ENCODE measurements at regions not wholly inside any gene's neighbourhood (a gene's known extent, or its start where the extent isn't known, plus 50 kb on each side); places are given as distances from the start of the nearest gene placed in this dataset.

DNA sequence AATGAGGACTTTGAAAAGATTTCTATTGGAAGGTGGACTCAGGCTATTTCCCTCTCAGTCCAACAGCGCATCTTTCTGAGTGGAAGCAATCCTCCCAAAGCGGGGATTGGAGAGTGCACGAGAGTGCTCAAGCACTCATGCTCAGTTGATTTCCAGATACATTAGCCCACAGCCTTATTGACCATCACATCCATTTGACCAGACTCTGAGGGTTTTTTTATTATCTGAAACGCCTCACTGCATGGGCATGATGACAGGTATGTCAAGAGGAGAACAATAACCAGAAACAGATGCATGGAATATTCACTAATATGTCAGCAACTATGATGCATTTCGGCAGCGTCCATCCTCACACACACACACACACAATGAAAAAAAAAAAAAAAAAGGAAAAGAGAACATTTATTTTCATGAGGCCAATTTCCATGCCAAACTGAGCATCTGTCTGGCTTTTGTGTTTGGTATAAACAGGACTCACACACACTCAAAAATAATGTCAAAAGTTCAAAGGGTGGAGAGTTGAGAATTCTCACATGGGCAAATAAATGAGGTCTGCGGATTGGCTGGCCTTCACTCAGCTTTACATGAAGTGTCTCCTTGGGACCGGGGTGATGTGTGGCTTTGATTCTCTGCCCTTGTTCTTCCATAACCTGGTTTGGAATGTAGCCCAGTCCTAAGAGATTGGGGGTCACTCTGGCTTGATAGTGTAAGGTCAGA, 371.6 kb downstream of the MCTP2 start:
- Histone ChIP-seq H3K27ac (no peak overlapping the region), H3K27me3 (ENCODE audit: low read depth) (no peaks in the 10 kb centered on the region), H3K4me1 (peaks cover 18% of the 10 kb centered on the region), H3K9me3 (no peaks in the 10 kb centered on the region), H3K36me3 (no peaks in the 10 kb centered on the region), H3K4me3 (no peak overlapping the region)
- DNase-seq (no peak), ATAC-seq (no peak)
- intact Hi-C loops (cut with DNase I): no loop called here
- TF ChIP-seq, protein P1, sequence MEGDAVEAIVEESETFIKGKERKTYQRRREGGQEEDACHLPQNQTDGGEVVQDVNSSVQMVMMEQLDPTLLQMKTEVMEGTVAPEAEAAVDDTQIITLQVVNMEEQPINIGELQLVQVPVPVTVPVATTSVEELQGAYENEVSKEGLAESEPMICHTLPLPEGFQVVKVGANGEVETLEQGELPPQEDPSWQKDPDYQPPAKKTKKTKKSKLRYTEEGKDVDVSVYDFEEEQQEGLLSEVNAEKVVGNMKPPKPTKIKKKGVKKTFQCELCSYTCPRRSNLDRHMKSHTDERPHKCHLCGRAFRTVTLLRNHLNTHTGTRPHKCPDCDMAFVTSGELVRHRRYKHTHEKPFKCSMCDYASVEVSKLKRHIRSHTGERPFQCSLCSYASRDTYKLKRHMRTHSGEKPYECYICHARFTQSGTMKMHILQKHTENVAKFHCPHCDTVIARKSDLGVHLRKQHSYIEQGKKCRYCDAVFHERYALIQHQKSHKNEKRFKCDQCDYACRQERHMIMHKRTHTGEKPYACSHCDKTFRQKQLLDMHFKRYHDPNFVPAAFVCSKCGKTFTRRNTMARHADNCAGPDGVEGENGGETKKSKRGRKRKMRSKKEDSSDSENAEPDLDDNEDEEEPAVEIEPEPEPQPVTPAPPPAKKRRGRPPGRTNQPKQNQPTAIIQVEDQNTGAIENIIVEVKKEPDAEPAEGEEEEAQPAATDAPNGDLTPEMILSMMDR (IDR thresholded peaks at IDR 0.05): no peak

DNA sequence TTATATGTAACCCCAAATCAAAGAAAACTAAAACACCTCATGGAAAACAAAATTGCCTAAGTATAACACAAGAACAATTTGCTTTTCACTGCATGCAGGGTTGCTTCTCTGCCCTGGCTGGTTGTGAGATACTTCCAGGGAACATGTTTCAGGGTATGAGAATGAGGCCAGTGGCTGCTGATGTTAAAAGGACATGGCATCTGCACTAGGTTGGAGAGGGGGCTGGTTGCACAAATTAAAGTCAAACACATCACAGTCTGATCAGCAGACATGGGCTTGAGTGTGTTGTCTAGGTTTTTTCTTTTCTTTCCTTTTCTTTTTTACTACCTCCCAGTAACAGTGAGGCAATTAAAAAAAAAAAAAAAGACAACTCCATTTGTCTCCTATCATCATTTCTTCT, 374.9 kb downstream of the MCTP2 start:
- no peak for DNase-seq
- Histone ChIP-seq H3K36me3 (no peaks in the 10 kb centered on the region), H3K4me3 (no peak overlapping the region), H3K4me1 (peaks cover 21% of the 10 kb centered on the region), H3K27ac (no peak overlapping the region), H3K27me3 (ENCODE audit: low read depth) (no peaks in the 10 kb centered on the region), H3K9me3 (no peaks in the 10 kb centered on the region)
- no peak for ATAC-seq
- TF ChIP-seq, protein P1 (IDR thresholded peaks at IDR 0.05): no peak
- intact Hi-C loops (cut with DNase I): no loop called here

DNA sequence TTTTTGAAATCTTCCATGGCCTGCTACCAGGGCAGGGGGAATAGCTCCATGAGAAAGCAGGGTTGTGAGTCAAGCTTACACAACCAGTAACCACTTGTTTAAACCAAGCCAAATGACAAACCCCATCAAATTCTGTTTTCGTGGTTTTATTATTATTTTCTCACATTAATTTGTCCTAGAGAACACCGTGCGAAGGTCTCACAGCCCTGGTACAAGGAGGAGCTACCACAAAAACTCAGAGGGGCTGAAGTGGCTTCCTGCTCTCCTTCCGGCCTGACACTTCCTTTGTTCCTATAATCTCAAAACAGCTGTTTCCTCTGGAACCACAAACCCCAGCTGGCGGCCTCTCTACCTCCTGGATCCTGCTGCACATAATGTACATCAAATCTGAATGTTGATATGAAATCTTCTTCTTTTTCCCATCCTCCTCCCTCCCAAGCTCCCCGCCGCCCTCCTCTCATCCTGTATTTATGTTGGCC, 375.9 kb downstream of the MCTP2 start:
- ATAC-seq (peak; percentile 26 to 30), DNase-seq (no peak)
- intact Hi-C loops (cut with DNase I): no loop called here
- H3K4me3 ChIP-seq: no peak overlapping the region
- H3K9me3 ChIP-seq: no peaks in the 10 kb centered on the region
- H3K27ac ChIP-seq: no peak overlapping the region
- H3K4me1 ChIP-seq: peaks cover 21% of the 10 kb centered on the region
- H3K27me3 ChIP-seq (ENCODE audit: low read depth): no peaks in the 10 kb centered on the region
- TF ChIP-seq, protein P1 (IDR thresholded peaks at IDR 0.05): no peak
- no peaks in the 10 kb centered on the region for H3K36me3 ChIP-seq

DNA sequence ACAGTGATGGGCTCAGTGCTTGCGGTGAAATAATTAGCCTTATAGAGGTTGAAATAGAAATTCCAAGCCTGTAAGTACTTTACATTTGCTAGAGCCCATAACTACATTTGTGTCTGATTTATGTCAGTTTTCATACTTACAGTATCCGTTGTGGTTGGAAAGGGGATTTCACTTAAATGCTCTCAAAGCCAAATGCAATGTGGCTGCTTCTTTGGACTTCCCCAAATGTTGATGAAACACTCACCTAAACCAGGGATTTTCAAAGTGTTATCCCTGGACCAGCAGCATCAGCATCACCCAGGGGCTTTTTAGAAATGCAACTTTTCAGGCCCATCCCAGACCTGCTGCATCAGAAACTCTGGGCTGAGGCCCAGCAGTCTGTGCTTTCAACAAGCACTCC, 378.7 kb downstream of the MCTP2 start:
- DNase-seq (no peak), ATAC-seq (no peak)
- Histone ChIP-seq H3K27ac (no peak overlapping the region), H3K4me1 (peaks cover 21% of the 10 kb centered on the region), H3K9me3 (no peaks in the 10 kb centered on the region), H3K36me3 (no peaks in the 10 kb centered on the region), H3K27me3 (ENCODE audit: low read depth) (no peaks in the 10 kb centered on the region), H3K4me3 (no peak overlapping the region)
- TF ChIP-seq, protein P1 (IDR thresholded peaks at IDR 0.05): no peak
- intact Hi-C loops (cut with DNase I): no loop called here

DNA sequence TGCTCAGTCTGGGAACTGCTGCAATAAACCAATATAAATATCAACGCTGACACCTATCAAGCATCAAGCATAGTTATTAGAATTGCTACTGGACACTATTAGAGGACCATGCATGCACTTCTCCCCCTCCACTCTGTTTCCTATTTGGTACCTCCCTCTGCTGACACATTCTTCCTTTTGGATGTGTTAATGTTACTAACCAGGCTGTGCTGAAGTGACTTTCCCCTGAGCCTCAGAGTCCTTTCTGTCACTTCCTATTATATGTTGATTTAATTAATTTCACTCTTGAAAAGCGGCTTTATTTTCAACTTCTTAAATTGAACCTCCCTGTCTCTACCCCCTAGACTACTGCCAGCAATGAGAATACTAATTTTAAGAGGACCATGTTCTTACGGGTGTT, 379.1 kb downstream of the MCTP2 start:
- Histone ChIP-seq H3K4me3 (no peak overlapping the region), H3K4me1 (peaks cover 21% of the 10 kb centered on the region), H3K9me3 (no peaks in the 10 kb centered on the region), H3K36me3 (no peaks in the 10 kb centered on the region), H3K27ac (no peak overlapping the region), H3K27me3 (ENCODE audit: low read depth) (no peaks in the 10 kb centered on the region)
- DNase-seq: no peak
- intact Hi-C loops (cut with DNase I): no loop called here
- TF ChIP-seq, protein P1 (IDR thresholded peaks at IDR 0.05): no peak
- ATAC-seq: no peak

All from lower lobe of right lung (tissue), 2 donors.